ENCODE measurements at regions not wholly inside any gene's neighbourhood (a gene's known extent, or its start where the extent isn't known, plus 50 kb on each side); places are given as distances from the start of the nearest gene placed in this dataset.

- TF ChIP-seq ZBTB33 (IDR thresholded peaks at IDR 0.05; ENCODE audit: borderline replicate concordance, low read depth): no peak
These were observed 97.4 kb downstream of the KCNF1 start (continued) for GRCh38 chr2:11009176-11009575.

GRCh38 chr2:11009891-11010290, 98.2 kb downstream of the KCNF1 start:
- no peak for TF ChIP-seq RXRA (IDR thresholded peaks at IDR 0.05; ENCODE audit: borderline replicate concordance, low read depth)
- TF ChIP-seq EZH2phosphoT487 (IDR thresholded peaks at IDR 0.05; ENCODE audit: borderline replicate concordance, low read depth): no peak
- no peak for TF ChIP-seq GABPA (IDR thresholded peaks at IDR 0.05; ENCODE audit: low read depth)
- no peak for TF ChIP-seq TCF12 (IDR thresholded peaks at IDR 0.05)
- TF ChIP-seq POLR2AphosphoS5 (IDR thresholded peaks at IDR 0.05; ENCODE audit: low read depth, low read length): no peak
- no peak for TF ChIP-seq MXI1 (IDR thresholded peaks at IDR 0.05; ENCODE audit: low read depth, low read length)
- TF ChIP-seq FOXJ3 (CRISPR knock-in tag; IDR thresholded peaks at IDR 0.05): no peak
- no peak for TF ChIP-seq PBX3 (IDR thresholded peaks at IDR 0.05)
- CTCF ChIA-PET: interaction anchor here (0.6 to 2.4 kb wide), 4 partner anchors 19 to 178 kb away, joined by 3 to 6 read pairs (median 6); no protein-coding TSS in a partner anchor

GRCh38 chr2:11011359-11011758, 99.6 kb downstream of the KCNF1 start:
- Histone ChIP-seq H3K79me2 (ENCODE audit: insufficient read depth) (no peaks in the 10 kb centered on the region), H3K27ac (ENCODE audit: low read depth in 2 of 2, low read length in 1 of 2) (no peak overlapping the region), H3K9me2 (no peaks in the 10 kb centered on the region), H2AFZ (ENCODE audit: low read depth) (no peak overlapping the region), H3F3A (replicated peaks; ENCODE audit: insufficient read depth) (no peaks in the 10 kb centered on the region), H3K9me3 (no peaks in the 10 kb centered on the region), H3K36me3 (replicated peaks in 1 of 2; ENCODE audit: control insufficient read depth in 1 of 2, insufficient read depth in 2 of 2, low read length in 1 of 2) (no peaks in the 10 kb centered on the region), H3K4me1 (ENCODE audit: control insufficient read depth in 1 of 2, insufficient read depth in 2 of 2, low read depth in 1 of 2, low read length in 1 of 2) (peaks cover 0 to 3% of the 10 kb centered on the region in 2 experiments; a peak in 1 of 4 replicates), H3K9ac (no peak overlapping the region), H4K20me1 (ENCODE audit: insufficient read depth) (no peaks in the 10 kb centered on the region), H3K27me3 (ENCODE audit: insufficient read depth) (peaks cover 20% of the 10 kb centered on the region; the same call in 1 of the 2 replicates), H3K4me2 (no peak overlapping the region), H3K4me3 (ENCODE audit: low read depth in 2 of 2, low read length in 1 of 2) (no peak overlapping the region)
- CTCF ChIA-PET: interaction anchor here (1.0 to 1.5 kb wide), 3 partner anchors 8 to 16 kb away, joined by 3 to 4 read pairs (median 3); no protein-coding TSS in a partner anchor
- DNase-seq: no peak
- 50% methylated on average over 7 of the region's 7 CpGs for WGBS (ENCODE audit: low lambda C conversion rate)
- POLR2A ChIA-PET: no interaction called here
- TF ChIP-seq YY1 (IDR thresholded peaks at IDR 0.05; ENCODE audit: low read depth) (no peak), MEF2A (IDR thresholded peaks at IDR 0.05; ENCODE audit: borderline replicate concordance, low read depth) (no peak), EP300 (IDR thresholded peaks at IDR 0.05; ENCODE audit: borderline replicate concordance in 1 of 2, low read depth in 1 of 2, low read length in 1 of 2) (no peak), NFIC (IDR thresholded peaks at IDR 0.05; ENCODE audit: borderline replicate concordance) (no peak), POLR2AphosphoS5 (IDR thresholded peaks at IDR 0.05; ENCODE audit: low read depth, low read length) (no peak), IRF3 (IDR thresholded peaks at IDR 0.05; ENCODE audit: low read depth, low read length) (no peak), MAX (IDR thresholded peaks at IDR 0.05; ENCODE audit: low read depth) (no peak), FOXJ3 (CRISPR knock-in tag; IDR thresholded peaks at IDR 0.05) (no peak), RFX5 (IDR thresholded peaks at IDR 0.05; ENCODE audit: low read length) (no peak), GABPA (IDR thresholded peaks at IDR 0.05; ENCODE audit: low read depth) (no peak), USF2 (IDR thresholded peaks at IDR 0.05; ENCODE audit: borderline replicate concordance, low read depth, low read length) (no peak), TAF1 (IDR thresholded peaks at IDR 0.05; ENCODE audit: borderline replicate concordance, low read depth, low read length) (no peak), GATA2 (CRISPR knock-in tag; IDR thresholded peaks at IDR 0.05) (no peak), RXRA (IDR thresholded peaks at IDR 0.05; ENCODE audit: borderline replicate concordance, low read depth) (no peak), MXI1 (IDR thresholded peaks at IDR 0.05; ENCODE audit: low read depth, low read length) (no peak)

More at GRCh38 chr2:11009891-11010290, 98.2 kb downstream of the KCNF1 start:
- Histone ChIP-seq H3K27me3 (ENCODE audit: insufficient read depth) (peaks cover 11% of the 10 kb centered on the region; the same call in 1 of the 2 replicates), H3K36me3 (replicated peaks in 1 of 2; ENCODE audit: control insufficient read depth in 1 of 2, insufficient read depth in 2 of 2, low read length in 1 of 2) (no peaks in the 10 kb centered on the region), H3F3A (replicated peaks; ENCODE audit: insufficient read depth) (no peaks in the 10 kb centered on the region), H3K4me1 (ENCODE audit: control insufficient read depth in 1 of 2, insufficient read depth in 2 of 2, low read depth in 1 of 2, low read length in 1 of 2) (peaks cover 0 to 3% of the 10 kb centered on the region in 2 experiments; a peak in 1 of 4 replicates), H3K27ac (ENCODE audit: low read depth in 2 of 2, low read length in 1 of 2) (no peak overlapping the region), H3K4me3 (ENCODE audit: low read depth in 2 of 2, low read length in 1 of 2) (no peak overlapping the region), H3K9me3 (no peaks in the 10 kb centered on the region), H4K20me1 (ENCODE audit: insufficient read depth) (no peaks in the 10 kb centered on the region), H3K79me2 (ENCODE audit: insufficient read depth) (no peaks in the 10 kb centered on the region), H3K9ac (no peak overlapping the region), H2AFZ (ENCODE audit: low read depth) (no peak overlapping the region), H3K4me2 (no peak overlapping the region), H3K9me2 (no peaks in the 10 kb centered on the region)
- DNase-seq: no peak
- WGBS (ENCODE audit: low lambda C conversion rate): 35% methylated on average over 6 of the region's 6 CpGs
- POLR2A ChIA-PET: no interaction called here

Data from SK-N-SH (cell line).